ENCODE measurements at regions not wholly inside any gene's neighbourhood (a gene's known extent, or its start where the extent isn't known, plus 50 kb on each side); places are given as distances from the start of the nearest gene placed in this dataset.

GRCh38 chrX:35743331-35743730 is 54.8 kb upstream of the MAGEB16 start:
- H3K27ac ChIP-seq (ENCODE audit: extremely low read length, insufficient read depth, low read length), result no peak overlapping the region
- 5% methylated on average over 2 of the region's 2 CpGs for WGBS (ENCODE audit: low lambda C conversion rate)
- H3K27me3 ChIP-seq (ENCODE audit: control insufficient read depth in 1 of 2, insufficient read depth in 2 of 2, low read length in 2 of 2), result no peaks in the 10 kb centered on the region
- no peak for ATAC-seq
- POLR2A ChIA-PET, result no interaction called here
- H3K4me1 ChIP-seq (ENCODE audit: insufficient read depth, low read length), result no peaks in the 10 kb centered on the region
- no TSS peak for BruUV-seq (replicated peaks)
- no peak overlapping the region for H3K9ac ChIP-seq (ENCODE audit: insufficient read depth, low read depth, low read length)
- CTCF ChIA-PET (ENCODE audit: low intra/inter-chr PET ratio, low total read pairs), result no interaction called here
- no peaks in the 10 kb centered on the region for H3K9me3 ChIP-seq (ENCODE audit: low read length)
- H4K20me1 ChIP-seq (ENCODE audit: insufficient read depth, low read length), result no peaks in the 10 kb centered on the region
- DNase-seq (ENCODE audit: low spot score), result no peak
- H3K79me2 ChIP-seq (ENCODE audit: insufficient read depth, low read length), result no peaks in the 10 kb centered on the region
- H3K36me3 ChIP-seq (replicated peaks in 1 of 2; ENCODE audit: control insufficient read depth in 1 of 2, insufficient read depth in 2 of 2, low read length in 2 of 2), result no peaks in the 10 kb centered on the region
- in situ Hi-C loops (cut with HindIII; ENCODE audit: extremely low pct_ligation_motif_present, low pct_unique_long_range_greater_than_20kb) (no loop called here), intact Hi-C loops (cut with micrococcal nuclease; ENCODE audit: unreplicated experiment) (no loop called here)
- TF ChIP-seq KAT2B (IDR thresholded peaks at IDR 0.05; ENCODE audit: borderline replicate concordance, low read depth, low read length), result no peak
- no peak for TF ChIP-seq CBFB (CRISPR knock-in tag; IDR thresholded peaks at IDR 0.05)
- TF ChIP-seq ZSCAN31 (CRISPR knock-in tag; IDR thresholded peaks at IDR 0.05; ENCODE audit: low read depth), result no peak
- no peak for TF ChIP-seq MYC (CRISPR knock-in tag; IDR thresholded peaks at IDR 0.05; ENCODE audit: borderline replicate concordance)
- no peak for TF ChIP-seq ZNF652 (CRISPR knock-in tag; IDR thresholded peaks at IDR 0.05; ENCODE audit: borderline replicate concordance, low read depth)
- no peak for TF ChIP-seq ZNF292 (CRISPR knock-in tag; IDR thresholded peaks at IDR 0.05; ENCODE audit: borderline replicate concordance, low read depth)
- no peak for TF ChIP-seq RERE (CRISPR knock-in tag; IDR thresholded peaks at IDR 0.05; ENCODE audit: low read depth)
- TF ChIP-seq SNAPC4 (CRISPR knock-in tag; IDR thresholded peaks at IDR 0.05), result no peak
- H2AFZ ChIP-seq (ENCODE audit: low read length), result no peak overlapping the region
- no peak overlapping the region for H3K4me3 ChIP-seq (replicated peaks in 1 of 3; ENCODE audit: insufficient read depth in 1 of 3, low read depth in 2 of 3, low read length in 3 of 3)
- no peak overlapping the region for H3K4me2 ChIP-seq (ENCODE audit: low read depth, low read length)
- no peak for FAIRE-seq

Measured in HepG2 (cell line).